ENCODE measurements at regions not wholly inside any gene's neighbourhood (a gene's known extent, or its start where the extent isn't known, plus 50 kb on each side); places are given as distances from the start of the nearest gene placed in this dataset.

DNA sequence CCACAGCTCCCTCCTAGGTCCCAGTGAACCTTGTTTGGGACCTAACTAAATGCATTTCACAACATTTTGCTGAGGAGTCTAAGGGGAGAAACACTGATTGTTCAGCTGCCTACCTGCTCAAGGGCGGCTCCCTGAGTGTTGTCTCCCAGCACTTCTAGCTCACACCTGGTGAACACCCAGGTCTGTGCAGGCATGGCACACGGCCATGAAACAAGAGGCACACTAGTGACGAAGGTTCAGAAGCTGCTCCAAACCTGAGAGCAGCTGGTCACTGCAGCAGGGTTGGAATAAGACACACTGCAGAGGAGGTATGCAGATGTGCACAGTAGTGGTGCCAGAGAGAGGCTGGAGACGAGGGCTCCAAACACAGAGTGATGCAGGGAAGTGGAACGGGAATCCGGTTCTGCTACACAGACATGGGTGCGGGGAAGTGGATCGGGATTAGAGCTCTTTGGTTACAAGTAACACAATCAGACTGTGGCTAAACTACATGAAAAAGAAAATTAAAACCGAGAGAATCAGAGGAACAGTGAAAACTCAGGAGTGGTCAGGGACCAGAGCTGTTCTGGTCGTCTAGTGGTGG is 486.1 kb upstream of the CDH4 start:
- ChIA-PET POLR2A (no interaction called here), CTCF (no interaction called here)
- TF ChIP-seq, protein P1, sequence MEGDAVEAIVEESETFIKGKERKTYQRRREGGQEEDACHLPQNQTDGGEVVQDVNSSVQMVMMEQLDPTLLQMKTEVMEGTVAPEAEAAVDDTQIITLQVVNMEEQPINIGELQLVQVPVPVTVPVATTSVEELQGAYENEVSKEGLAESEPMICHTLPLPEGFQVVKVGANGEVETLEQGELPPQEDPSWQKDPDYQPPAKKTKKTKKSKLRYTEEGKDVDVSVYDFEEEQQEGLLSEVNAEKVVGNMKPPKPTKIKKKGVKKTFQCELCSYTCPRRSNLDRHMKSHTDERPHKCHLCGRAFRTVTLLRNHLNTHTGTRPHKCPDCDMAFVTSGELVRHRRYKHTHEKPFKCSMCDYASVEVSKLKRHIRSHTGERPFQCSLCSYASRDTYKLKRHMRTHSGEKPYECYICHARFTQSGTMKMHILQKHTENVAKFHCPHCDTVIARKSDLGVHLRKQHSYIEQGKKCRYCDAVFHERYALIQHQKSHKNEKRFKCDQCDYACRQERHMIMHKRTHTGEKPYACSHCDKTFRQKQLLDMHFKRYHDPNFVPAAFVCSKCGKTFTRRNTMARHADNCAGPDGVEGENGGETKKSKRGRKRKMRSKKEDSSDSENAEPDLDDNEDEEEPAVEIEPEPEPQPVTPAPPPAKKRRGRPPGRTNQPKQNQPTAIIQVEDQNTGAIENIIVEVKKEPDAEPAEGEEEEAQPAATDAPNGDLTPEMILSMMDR (IDR thresholded peaks at IDR 0.05) = no peak
- Mint-ChIP-seq H3K27ac (no peak overlapping the region), H3K36me3 (ENCODE audit: low read depth) (no peaks in the 10 kb centered on the region), H3K4me1 (no peaks in the 10 kb centered on the region), H3K27me3 (no peaks in the 10 kb centered on the region), H3K4me3 (no peak overlapping the region), H3K9me3 (no peaks in the 10 kb centered on the region)
- no peak for ATAC-seq (ENCODE audit: low read depth)
- no peak for DNase-seq
- intact Hi-C loops (cut with micrococcal nuclease) = no loop called here

DNA sequence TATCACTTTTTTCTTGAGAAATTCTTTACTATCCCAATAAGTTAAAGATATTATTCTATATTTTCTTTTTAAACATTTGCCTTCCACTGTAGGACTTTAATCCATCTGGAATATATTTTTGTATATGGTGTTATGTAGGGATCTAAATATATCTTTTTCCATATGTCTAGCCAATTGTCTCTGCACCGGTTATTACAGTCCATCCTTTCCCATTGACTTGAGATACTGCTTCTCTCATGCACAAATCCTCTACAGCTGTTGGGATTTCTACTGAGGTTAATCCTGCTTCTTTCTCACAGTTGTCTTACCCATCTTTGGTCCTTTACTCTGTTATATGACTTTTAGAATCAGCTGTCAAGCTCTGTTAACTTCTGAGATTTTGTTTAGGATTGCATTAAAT is 483.8 kb upstream of the CDH4 start:
- DNase-seq = no peak
- ATAC-seq (ENCODE audit: low read depth) = no peak
- Mint-ChIP-seq H3K27ac (no peak overlapping the region), H3K4me3 (no peak overlapping the region), H3K9me3 (no peaks in the 10 kb centered on the region), H3K4me1 (no peaks in the 10 kb centered on the region), H3K36me3 (ENCODE audit: low read depth) (no peaks in the 10 kb centered on the region), H3K27me3 (no peaks in the 10 kb centered on the region)
- CTCF ChIA-PET = no interaction called here
- TF ChIP-seq, protein P1 (IDR thresholded peaks at IDR 0.05) = no peak
- intact Hi-C loops (cut with micrococcal nuclease) = no loop called here
- POLR2A ChIA-PET = no interaction called here

DNA sequence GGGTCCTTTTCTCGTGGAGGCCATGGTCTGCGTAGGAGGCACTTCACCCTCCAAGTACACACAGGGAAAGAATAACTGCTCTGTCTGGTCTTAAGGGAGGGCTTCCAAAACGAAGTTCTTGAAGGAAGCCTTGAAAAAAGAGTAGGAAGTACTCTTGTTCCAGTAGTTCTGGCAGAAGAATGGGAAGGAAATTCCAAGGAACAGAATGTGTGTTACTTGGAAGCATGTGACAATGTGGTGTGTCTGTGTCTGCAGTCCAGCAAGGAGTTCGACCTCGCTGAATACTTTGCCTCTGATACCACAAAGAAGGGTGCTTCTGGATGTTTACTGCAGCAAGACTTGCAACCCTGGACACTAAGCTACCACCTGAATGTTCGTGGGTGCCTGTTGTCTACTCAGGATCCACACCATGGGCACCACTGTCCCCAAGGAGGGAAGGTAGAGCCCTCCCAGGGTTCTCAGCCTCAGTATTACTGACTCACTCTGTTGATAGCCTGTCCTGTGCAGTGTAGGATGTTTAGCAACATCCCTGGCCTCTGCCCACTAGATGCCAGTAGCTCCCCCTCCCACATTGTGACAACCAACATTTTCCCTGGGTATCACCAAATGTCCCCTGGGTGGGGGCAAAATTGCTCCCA is 471.6 kb upstream of the CDH4 start:
- Mint-ChIP-seq H3K36me3 (ENCODE audit: low read depth) (no peaks in the 10 kb centered on the region), H3K27ac (no peak overlapping the region), H3K4me1 (no peaks in the 10 kb centered on the region), H3K27me3 (no peaks in the 10 kb centered on the region), H3K9me3 (peaks cover 2% of the 10 kb centered on the region), H3K4me3 (no peak overlapping the region)
- intact Hi-C loops (cut with micrococcal nuclease) = no loop called here
- CTCF ChIA-PET = no interaction called here
- ATAC-seq (ENCODE audit: low read depth) (no peak), DNase-seq (no peak)
- POLR2A ChIA-PET = no interaction called here
- TF ChIP-seq, protein P1 (IDR thresholded peaks at IDR 0.05) = no peak

DNA sequence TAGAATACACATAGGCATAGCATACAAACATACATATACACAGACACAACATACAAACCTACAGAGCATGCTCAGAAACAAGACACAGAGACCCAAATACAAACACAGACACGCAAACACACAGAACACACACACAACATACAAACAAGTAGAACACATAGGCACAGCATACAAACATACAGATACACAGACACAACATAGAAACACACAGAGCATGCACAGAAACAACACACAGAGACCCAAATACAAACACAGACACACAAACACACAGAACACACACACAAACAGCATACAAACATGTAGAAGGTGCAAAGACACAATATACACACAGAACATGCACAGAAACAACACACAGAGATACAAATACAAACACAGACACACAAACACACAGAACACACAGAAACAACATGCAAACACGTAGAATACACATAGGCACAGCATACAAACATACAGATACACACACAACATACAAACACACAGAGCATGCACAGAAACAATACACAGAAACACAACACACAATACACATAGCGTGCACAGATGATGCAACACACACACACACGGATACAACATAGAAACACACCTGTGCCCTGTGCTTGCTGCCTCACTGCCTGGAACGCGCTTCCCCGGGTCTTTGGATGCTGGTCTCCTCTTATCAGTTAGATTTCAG is 469.0 kb upstream of the CDH4 start:
- no peaks in the 10 kb centered on the region for H3K36me3 Mint-ChIP-seq (ENCODE audit: low read depth)
- peaks cover 2% of the 10 kb centered on the region for H3K9me3 Mint-ChIP-seq
- no peak for ATAC-seq (ENCODE audit: low read depth)
- no peaks in the 10 kb centered on the region for H3K4me1 Mint-ChIP-seq
- no peak overlapping the region for H3K4me3 Mint-ChIP-seq
- CTCF ChIA-PET = no interaction called here
- POLR2A ChIA-PET = no interaction called here
- TF ChIP-seq, protein P1 (IDR thresholded peaks at IDR 0.05) = no peak
- no peak for DNase-seq
- intact Hi-C loops (cut with micrococcal nuclease) = no loop called here
- H3K27ac Mint-ChIP-seq = no peak overlapping the region
- H3K27me3 Mint-ChIP-seq = no peaks in the 10 kb centered on the region

DNA sequence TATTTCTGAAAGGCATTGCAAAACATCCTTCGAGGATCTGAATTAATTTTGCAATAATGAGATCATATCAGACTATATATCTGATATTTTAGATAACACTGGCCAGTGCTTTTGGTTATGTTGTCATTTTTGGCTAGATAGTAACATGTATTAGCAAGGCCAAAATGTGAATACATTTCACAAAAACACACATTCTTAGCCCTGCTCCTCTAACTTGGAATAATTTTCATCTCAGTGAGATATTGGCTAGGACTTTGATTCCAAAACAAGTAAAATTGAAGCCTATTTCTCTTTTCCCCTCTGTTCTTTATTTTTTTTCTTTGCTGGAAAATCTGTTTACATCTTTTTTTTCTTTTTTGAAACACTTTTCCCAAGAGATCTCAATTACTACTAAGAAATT is 466.8 kb upstream of the CDH4 start:
- POLR2A ChIA-PET = no interaction called here
- no peaks in the 10 kb centered on the region for H3K4me1 Mint-ChIP-seq
- H3K27me3 Mint-ChIP-seq = no peaks in the 10 kb centered on the region
- intact Hi-C loops (cut with micrococcal nuclease) = no loop called here
- DNase-seq (no peak), ATAC-seq (ENCODE audit: low read depth) (no peak)
- no peak overlapping the region for H3K4me3 Mint-ChIP-seq
- no peak overlapping the region for H3K27ac Mint-ChIP-seq
- TF ChIP-seq, protein P1 (IDR thresholded peaks at IDR 0.05) = no peak
- CTCF ChIA-PET = no interaction called here
- H3K36me3 Mint-ChIP-seq (ENCODE audit: low read depth) = no peaks in the 10 kb centered on the region
- peaks cover 2% of the 10 kb centered on the region for H3K9me3 Mint-ChIP-seq

Data from activated B cell treated with CpG ODN at 0.5 μM for 24 hours (primary cell).